ENCODE measurements at regions not wholly inside any gene's neighbourhood (a gene's known extent, or its start where the extent isn't known, plus 50 kb on each side); places are given as distances from the start of the nearest gene placed in this dataset.

DNA sequence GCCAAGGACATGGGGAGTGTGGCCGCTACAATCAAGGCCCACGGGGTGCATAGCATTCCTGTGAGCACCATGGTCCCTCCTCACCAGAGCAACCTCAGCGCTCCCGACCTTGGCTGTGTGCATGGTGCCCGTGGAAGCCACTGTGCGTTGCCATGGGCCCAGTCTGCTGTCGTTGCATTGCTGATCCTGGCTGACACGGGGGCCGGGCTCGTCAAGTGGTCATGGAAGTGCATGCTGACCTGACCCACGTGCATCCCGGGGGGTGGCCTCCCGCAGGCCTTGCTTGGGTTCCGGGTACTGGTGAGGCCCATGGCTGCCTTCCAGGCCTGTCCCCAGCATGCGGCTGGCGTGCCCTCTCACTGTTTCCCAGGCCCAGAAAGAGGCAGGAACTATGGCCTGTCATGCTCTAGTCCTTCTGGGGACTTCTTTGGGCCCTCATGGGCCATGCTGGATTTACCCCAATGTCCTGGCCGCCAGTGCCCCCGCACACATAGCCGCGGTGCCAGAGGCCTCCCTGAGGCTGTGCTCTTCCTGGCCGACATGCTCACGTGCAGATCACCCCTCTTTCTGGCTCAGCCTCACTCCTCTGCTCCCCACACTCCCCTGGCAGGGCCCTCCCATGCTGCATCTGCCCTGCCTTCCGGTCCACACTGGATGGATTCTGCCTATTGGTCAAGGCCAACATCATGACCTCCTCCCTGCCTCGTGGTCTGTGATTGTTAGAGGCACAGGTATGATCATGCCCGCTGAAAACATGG is 1258.0 kb downstream of the BRD1 start:
- DNase-seq: no peak

DNA sequence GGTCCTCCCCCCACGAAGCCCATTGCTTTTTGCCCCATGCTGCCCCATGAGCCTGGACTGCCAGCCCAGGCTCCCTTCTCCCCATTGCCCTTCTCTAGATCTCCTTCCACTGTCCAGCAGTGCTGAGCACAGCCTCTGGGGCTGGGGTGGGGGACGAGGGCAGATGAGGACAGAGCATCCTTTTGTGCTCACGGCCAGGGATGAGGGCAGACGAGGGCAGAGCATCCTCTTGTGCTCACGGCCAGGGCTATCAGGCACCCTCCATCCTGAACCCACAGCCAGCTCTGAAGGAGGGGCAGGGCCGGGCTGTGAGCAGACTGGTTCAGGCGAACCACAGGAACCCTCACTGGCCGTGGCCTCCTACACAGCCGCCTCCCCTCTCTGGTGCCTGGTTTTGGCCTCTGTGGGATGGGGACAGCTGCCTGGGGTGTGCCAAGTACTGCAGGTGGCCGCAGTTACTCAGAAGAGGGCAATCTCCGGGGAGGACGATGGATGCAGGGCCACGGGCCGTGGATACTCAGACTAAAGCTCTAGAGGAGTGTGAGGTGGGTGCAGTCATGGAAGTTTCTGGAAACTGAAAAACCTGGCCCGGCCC is 1258.8 kb downstream of the BRD1 start:
- DNase-seq: no peak

DNA sequence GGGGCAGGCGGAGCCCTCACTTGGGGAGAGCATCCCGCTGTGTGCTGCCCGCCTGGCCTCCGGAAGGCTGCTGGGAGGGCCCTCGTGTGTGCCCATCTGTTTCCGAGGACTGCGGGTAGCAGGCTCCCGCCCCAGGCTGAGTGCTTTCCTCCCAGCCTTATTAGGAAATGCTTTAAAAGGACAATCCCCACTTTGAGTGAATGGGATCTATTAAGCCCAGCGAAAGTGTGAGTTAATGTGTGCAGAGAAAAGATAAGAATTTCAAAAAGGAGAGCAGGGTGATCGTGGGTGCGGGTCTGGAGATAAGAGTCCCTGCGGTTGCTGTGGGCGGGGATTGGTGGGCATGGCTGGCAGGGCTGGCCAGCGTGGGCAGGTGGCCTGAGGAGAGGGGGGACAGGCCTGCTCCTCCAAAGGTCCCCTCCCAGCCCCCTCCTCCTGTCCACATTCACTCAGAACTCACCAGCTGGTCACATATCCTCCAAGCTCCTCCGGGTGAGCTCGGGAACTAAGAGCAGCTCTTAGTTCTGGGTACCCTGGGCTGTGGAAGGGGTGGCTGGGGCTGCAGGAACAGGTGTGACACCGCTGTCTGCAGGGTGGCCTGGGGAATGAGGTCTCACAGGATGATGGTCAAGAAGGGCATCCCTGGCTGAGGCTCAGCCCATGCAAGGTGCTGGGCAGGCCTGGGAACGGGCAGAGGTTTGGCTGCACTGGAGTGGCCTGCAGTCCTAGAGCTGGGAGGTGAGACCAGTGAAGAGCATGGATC is 1260.3 kb downstream of the BRD1 start:
- DNase-seq: no peak

DNA sequence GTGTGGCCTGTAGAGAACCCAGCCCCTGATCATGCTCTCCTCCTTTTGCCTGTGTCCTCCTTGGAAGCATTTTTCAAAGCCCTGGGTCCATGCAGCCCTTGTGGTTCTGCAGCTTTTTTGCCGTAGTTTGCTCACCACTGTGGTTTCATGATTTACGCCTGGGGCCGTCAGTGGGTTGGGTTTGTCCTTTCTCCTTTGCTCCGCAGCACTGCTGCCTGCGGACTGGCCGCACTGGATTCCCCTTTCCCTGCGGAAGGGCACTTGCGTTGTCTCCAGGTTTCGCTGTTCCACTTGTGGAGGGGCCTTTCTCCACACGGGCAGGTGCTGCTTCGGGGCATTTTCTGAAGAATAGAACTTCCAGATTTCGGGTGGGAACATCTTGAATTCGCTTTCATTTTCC is 1260.9 kb downstream of the BRD1 start:
- no peak for DNase-seq

DNA sequence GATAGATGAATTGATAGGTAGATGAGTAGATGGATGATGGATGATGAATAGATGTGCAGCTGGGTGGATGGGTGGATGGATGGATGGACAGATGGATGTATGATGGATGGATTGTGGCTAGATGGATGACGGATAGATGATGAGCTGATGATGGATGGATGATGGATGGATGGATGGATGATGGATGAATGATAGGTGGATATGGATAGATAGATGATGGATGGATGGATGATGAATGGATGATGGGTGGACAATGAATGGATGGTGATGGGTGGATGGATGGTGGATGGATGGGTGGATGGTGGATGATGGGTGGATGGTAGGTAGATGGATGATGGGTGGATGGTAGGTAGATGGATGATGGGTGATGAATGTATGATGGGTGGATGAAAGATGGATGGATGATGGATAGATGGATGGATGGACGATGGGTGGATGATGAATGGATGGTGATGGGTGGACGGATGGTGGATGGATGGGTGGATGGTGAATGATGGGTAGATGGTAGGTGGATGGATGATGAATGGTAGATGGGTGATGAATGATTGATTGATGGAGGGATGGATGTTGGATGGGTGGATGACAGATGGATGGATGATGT is 1261.7 kb downstream of the BRD1 start:
- DNase-seq: no peak

DNA sequence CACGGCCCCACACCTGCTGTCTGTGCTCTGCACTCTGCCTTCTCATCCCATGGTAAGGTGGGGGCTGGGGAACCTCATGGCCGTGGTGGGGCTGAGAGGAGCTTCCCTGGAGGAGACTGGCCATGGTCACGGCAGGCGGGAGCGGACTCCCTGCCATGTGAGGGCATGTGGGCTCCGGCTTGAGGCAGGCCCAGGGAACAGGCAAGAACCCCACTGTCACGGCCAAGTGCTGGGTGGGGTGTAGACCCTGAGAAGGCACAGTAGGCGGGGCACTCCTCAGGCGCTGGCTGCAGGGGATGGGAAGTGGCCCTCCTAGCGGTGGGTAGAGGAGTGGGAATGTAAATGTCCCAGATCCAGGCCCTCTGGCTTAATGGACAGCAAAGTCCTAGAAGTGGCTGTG is 1262.7 kb downstream of the BRD1 start:
- no peak for DNase-seq

DNA sequence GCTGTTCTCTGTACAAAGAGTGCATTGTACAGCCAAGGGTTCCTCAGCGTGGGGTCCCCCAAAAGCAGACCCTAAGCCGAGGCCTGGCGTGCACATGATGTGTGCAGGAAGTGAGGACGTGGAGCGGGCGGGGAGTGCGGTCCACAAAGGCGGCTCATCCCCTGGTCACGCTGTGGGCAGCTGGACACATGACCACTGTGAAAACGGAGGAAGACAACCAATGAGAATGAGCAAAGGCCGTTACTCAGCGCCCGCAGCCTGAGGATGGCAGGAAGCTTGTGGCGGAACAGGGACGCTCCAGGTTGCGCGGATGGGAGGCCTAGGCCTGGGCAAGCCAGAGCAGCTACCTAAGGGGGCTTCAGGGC is 1263.7 kb downstream of the BRD1 start:
- no peak for DNase-seq

DNA sequence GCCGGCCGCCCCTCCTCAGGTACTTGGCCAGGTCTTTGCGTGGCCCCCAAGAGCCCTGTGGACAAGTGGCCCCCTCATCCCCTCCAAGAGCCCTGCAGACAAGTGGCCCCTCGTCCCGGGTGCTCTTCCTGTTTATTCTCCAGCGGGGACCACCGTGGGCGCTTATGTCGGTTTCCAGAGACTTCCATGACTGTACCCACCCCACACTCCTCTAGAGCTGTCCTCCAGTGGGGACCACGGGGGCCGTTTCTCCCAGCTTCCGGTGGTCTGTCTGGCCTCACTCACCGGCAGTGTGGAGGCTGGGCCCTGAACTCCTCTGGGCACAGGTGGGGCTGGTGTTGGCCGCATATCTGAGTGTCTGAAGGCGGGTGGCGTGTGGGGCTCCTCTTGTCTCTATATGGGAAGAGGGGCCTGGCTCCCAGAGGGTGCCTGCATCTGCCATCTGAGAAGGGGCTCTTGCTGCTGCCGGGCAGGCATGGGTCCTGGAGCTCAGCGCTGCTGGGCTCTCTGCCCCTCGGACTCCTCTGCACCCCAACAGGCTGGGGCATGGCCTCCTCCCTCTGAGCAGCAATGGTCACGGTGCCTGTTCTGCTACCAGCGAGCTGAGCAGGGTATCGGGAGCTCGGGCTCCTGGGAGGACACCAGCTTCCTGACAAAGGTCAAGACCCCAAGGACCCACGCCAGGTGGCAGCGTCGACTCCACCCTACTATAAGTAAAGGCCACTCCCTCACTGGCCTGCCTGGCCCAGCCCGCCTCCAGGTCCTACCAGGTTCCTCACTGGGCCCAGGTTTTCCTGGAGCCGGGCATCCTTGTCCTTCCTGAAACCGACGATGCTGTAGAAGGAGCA is 1264.3 kb downstream of the BRD1 start:
- no peak for DNase-seq

DNA sequence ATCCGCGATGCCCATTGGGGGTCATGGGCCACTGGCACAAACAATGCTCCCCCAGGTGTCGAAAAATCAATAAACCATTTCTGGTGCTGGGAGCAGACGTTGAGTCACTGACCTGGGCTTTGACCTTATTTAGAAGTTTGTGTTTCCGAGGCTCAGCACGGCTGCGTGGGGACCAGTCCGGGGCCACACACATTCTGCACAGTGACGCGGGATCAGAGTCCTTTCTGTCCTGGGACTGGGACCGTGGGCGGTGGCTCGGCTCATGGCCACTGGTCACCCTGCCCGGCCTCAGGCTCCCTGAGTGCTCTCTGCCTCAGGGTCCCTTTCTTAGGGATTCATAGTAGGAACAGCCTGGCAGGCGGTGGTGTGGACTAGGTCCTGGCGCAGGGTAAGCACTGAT is 1266.0 kb downstream of the BRD1 start:
- DNase-seq: no peak

DNA sequence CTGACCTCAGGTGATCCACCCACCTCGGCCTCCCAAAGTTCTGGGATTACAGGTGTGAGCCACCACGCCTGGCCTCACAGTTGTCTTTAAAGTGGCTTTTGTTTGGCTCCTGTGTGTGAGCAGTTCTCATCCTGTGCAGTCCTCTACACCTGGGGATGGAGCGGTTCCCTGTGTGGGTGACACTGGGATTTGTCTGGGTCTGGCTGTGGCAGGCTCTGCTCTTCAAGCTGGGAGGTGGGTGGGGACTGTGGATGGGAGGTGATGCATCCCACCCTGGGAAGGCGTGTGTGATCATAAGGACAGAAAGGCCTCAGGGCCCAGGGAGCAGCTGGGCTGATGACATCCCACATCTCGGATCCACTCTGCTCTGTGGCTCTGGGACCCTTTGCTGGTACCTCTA is 1266.8 kb downstream of the BRD1 start:
- DNase-seq: no peak

DNA sequence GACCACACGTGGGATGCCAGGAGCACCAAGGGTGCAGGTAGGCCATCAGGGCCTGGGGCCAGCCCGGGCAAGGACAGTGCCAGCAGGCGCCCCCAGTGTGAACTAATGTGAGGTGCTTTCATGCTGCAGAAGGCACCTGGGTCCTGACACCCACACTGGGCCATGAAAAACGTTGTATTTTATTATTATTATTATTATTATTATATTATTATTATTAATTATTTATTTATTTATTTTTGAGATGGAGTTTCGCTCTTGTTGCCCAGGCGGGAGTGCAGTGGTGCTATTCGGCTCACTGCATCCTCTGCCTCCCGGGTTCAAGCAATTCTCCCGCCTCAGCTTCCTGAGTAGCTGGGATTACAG is 1267.3 kb downstream of the BRD1 start:
- no peak for DNase-seq

DNA sequence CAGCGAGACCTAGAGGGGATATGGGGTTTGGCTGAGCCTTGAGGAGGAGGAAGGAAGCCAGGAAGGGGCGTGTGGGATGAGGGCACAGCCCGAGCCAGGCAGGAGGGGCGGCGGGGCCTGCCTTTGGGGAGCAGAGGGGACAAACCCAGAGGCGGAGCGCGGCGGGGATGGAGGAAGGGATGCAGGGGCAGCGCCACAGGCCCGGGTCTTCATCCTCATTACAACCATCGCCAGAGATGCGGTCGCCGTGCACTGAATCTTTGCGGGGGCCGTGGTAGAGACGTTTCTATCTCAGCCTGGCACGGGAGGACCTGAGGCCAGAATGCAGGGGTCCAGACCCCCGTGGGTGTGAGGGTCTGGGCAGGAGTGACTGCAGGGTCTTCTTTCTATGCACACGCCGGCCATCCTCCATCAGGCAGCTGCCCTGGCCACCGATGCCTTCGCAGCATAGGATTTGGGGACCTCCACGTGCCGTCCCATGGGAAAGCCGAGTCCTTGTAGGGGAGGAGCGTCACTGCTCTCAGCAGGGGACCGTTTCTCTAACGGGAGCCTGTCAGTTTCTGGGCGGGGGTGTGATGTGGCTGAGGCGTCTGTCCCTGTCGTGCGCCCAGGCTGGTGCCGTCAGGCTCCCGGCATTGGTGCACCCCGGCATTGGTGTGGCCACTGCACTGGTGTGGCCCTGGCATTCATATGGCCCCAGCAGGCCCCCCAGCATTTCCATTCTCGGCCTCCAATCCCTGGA is 1267.9 kb downstream of the BRD1 start:
- no peak for DNase-seq

DNA sequence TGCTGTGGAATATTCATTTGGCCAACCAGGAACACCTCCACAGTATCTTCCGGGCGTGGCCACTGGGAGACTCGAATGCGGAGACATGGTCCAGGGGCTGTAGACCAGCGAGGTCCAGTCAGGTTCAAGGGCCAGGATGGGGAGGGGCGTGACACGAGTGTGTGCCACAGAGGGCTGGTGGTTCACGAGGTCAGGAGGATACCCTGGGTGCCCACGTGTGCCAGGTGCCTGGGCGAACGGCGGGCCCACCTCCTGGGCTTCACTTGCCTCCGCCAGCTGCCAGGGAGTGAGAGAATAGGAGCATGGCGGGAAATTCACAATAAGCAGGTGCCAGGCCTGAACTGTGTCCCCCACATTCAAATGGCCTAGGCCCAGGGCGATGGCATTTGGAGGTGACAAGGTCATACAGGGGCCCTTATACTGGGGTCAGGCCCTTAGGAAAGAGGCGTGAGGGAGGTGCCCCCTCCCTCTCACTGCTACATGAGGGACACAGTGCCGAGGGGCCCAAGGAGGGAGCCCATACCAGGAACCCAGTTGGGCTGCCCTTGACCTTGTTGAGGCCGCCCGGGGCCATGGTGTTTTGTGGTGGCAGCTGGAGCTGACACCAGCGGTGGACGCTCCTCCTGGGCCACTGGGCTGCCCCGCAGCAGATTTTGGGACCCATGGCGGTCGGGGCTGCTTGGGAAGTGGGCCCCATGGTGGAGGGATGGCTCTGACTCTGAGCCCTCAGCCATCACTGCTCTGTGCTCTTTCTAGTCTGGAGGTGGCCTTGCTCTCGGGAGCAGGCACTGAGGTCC is 1268.9 kb downstream of the BRD1 start:
- DNase-seq: no peak

DNA sequence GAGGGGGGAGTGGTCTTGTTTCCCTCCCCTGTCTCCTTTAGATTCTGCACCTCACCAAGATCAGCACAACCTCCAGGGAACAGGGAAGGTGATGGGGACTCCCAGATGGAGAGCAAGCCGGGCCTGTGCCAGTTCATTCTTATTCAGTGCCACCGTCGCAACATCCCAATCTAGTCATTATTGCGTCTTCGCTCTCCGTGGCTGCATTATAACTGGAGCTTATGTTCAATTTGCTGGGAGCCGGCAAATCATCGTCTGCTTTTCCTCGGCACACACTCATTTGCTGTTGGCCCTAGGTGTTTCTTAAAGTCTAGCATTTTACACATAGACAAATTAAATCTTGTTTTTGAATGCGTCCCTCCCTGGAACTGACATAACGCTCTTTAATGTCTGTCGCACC is 1269.7 kb downstream of the BRD1 start:
- DNase-seq: no peak

DNA sequence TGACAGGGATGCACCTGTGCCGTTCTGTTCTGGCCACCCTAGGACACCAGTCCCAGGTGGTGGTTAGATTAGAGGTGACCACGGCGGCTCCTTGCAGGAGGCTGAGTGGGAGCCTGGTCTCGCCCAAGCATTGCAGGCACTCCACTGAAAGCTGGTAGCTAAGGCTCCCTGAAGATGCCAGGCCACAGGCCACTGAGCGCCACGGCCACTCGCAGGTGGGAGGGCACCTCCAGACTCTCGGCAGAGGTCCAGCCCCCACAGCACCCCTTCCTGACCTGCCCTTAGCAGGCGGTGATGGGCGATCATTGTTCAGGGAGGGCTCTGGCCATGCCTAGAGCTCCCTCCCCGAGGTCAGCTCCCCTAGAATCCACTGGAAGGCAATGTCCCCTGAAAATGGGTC is 1270.2 kb downstream of the BRD1 start:
- no peak for DNase-seq

DNA sequence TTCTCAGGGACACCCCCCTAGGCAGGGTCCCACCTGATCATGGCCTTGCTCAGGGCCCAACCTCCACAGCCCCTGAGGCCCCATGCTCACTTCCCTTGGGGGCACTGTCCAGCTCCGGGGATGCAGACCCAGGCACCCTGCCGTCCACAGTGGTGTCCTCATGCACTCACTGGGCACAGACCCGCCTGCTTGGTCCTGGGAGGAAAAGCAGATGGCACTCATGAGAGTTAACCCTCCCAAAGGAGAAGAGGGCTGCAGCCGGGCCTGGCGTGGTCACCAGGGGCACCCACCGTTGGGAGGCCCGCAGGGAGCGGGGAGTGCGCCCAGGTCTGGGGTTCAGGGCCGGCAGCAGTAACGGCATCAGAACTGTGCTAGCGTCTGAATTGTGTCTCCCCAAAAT is 1270.9 kb downstream of the BRD1 start:
- DNase-seq: no peak

DNA sequence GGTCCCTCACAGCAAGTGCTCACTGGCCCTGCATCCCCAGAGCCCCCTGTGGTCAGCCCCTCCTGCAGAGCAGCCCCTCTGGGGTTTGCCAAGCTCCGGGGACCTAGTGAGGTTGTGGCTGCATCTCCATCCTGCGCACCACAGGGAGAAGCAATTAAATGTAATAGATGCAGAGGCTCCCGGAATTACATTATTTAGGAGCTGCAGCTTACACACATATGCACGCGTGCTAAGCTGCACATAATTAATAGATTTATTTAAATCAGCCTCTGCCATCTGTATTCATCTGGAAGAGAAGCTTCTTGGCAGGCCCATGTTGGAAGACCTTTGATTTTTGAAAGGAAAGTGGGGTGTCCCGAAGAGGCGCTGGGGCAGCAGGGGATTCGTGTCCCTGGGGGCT is 1271.5 kb downstream of the BRD1 start:
- DNase-seq: no peak

DNA sequence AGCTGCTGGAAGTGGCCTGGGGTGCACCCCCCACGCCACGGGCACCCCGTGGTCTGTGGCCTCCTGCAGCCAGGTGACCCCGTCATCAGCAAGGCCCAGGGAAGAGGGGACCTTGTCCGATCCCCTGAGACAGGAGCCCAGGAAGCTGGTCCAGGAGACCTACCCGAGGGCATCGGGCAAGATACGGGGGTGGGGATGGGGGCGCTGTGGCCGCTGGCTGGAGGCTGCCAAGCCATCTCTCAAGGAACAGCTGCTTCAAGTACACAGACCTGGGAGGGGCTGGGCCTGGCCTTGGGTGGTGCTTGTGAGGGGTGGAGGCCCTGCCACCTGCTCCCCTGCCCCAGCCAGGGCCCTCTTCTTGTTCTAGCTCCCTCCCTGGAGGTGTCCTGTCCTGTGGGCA is 1272.1 kb downstream of the BRD1 start:
- DNase-seq: no peak

DNA sequence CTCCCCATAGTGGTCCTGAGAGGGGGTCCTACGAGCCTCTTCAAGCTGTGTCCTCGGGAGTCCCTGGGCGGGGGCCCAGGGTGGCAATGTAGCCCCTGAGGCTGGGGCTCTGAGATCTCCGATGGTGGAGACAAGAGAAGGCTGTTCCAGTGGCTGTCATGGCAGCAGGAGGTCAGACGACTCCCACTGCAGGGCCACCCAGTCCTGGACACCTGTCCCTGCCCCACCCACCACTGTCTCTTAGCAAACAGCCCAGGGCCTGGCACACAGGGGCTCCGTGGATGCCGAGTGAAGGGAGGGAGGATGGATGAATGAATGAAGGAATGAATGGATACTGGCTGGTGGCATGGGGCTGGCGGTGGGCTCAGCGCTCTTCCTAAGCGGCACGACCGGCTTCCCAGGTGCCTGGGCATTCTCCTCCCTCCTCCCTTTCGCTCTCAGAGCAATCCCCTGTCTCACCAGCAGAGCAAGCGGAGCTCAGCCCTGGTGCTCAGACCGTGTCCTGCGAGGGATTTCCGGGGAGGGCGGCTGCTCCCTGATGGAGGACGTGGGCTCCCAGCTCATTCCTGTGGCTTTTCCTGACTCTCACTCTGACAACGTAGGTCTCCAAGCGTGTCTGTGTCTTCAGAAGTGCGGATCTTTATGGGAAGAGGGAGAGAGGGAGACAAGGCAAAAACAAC is 1272.6 kb downstream of the BRD1 start:
- DNase-seq: no peak

DNA sequence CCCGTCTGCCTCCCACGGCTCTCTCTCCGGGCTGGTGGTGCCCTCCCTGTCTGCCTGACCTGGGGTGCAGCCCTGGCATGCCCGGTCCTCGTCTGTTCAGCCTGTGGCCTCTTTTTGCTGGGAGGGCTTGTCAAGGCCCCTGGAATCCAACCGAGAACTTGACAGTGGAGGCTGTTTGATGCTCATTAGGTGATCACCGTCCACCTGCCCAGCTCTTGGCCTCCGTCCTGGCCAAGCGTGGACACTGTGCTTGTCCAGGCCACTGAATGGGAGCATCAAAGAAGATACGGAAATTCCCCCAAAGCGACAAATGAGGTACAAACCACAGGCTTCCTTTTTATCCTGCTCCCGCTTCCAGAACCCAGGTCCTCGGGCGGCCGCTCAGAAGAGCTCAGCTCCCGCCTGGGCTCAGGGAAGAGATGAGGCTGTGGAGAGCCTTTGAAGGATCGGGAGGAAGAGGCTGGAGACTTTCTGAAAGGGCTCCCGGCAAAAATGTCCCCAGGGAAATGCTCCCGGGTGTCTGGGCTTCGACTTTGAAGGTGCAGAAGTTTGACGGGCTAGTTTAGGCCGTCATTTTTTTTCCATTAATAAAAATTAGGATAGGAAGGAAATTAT is 1273.9 kb downstream of the BRD1 start:
- DNase-seq: no peak

Data from dermis blood vessel endothelial cell (primary cell).